Activated naive CD4-positive, alpha-beta T cell treated with Interleukin-2 at 50 U/mL for 16 hours (primary cell): ENCODE measurements at regions not wholly inside any gene's neighbourhood (a gene's known extent, or its start where the extent isn't known, plus 50 kb on each side); places are given as distances from the start of the nearest gene placed in this dataset.

Source experiments
- DNase-seq: peaks from one replicate; pipeline ENCODE4 v3.0.0-alpha.2; 2020

DNA sequence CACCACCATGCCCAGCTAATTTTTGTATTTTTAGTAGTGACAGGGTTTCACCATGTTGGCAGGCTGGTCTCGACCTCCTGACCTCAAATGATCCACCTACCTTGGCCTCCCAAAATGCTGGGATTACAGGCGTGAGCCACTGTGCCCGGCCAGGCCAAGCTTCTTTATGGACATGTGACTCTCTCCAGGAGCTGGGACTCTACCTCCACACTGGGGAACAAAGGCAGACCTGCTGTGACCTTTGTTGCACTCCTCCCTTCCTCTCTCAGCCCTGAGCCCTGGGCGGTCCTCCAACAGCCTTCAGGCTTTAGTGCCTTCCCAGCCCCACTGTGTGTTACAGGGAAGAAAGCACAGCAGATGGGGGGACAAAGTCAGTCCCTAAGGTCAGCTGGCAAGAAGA, 55.0 kb upstream of the DUSP5 start:
- DNase-seq, result no peak

DNA sequence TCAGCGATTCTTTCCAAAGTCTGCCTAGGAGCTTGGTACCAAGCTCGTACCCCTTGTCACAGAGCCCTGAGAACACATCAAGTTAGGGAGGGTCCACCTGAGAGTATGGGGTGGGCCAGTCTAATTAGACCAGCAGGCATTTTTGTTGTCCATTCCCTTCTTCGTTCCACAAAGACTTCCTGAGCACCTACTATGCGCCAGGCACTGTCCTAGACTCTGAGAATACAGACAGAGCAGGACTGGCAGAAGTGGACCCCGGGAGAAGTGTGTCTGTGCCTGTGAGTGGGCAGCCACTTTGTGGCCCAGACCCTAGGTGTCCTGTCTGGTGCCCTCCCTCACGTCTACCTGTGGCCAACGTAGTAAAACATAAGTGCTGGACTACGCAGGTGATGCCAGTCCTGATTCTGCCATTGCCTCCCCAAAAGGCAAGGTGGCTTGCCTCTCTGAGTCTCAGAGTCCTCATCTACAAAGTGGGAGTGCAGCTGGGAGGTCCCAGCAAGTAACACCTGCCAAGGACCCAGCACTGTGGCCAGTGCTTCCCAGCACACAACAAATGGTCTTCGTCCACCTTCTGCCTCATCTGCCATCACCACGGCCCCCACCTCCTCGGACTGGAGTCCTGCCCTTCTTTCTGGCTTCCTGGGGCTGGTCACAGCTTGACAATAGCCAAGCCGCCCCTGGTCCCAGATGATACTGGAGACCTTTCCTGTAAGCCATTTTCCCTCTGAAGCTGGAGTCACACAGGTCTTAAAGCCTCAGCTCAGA, 54.3 kb upstream of the DUSP5 start:
- DNase-seq, result no peak

DNA sequence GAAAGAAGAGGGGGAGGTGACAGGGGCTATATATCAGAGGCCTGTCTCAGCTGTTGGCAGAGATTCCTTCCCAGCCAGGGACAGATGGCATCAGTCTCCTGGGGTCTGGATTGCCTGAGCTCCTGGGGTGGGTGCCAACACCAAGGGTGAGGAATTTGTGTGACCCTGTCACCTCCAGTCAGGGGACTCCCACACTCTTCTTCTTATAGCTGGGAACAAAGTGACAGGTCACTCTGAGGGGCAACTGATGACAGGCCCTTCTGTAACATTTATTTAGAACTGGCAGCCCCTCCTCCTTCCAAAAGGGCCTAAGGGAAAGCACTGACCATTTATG, 53.7 kb upstream of the DUSP5 start:
- no peak for DNase-seq

DNA sequence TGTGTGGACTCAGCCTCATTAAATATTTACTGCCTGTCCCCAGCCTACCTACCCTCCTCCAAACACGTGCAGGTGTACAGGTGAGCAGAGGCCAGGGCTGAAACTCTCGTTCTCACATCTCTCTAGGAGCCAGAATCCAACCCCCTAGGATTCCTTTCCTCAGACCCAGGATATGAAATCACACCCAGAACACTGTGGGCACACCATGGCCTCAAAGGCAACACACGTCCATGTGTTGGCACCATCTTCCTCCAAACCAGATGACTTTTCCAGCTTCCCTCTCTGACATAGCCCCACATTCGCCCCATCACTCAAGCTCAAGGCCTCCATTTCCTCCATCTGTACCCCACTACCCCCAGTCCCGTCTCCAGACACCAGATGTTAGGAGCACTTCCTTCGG, 51.8 kb upstream of the DUSP5 start:
- no peak for DNase-seq

DNA sequence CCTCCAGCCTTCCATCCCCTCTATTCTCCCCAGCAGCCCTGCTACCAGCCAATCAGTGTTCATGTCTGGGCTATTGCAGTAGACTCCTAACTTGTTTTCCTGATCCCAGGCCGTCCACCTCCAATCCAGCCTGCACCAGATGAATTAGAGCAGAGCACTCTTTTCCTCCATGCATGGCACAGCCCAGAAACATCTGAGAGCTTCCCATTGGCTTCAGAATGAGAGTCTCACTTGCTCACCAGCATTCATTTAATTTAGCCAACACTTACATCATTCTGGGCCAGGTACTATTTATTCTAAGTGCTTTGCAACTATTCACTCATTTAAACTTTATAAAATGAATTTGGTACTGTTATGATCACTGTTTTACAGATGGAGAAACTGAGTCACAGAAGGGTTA, 51.4 kb upstream of the DUSP5 start:
- DNase-seq, result no peak

DNA sequence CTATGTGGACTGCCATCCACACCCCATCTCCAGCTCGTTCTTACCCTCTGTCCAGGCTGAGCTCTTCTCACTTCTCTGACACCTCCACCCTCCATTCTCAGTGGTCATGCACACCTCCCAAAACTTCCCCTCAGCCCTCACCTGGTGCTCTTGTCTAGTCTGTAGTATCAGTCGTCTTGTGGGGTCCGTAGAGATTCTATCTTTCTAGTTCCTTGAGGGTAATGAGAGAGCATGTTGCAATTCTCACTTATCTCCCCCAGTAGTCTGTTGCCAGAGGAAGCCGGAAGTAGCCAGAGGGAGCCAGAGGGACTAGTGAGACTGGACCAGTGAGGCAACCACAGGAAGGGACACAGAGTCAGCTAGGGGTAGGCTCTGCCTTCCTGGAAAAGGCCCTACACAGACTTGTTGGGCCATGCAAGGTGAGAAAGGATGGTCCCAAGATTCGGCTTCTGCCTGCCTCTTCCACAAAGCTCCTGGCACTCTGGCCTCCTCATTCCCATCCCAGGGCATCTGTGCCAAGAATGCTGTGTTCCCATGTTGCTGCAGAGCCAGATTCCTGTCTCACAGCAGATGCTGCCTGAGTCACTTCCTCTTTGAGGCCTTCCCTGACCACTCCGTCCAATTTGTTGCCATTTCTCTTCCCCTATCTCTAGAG, 50.6 kb upstream of the DUSP5 start:
- DNase-seq, result no peak

DNA sequence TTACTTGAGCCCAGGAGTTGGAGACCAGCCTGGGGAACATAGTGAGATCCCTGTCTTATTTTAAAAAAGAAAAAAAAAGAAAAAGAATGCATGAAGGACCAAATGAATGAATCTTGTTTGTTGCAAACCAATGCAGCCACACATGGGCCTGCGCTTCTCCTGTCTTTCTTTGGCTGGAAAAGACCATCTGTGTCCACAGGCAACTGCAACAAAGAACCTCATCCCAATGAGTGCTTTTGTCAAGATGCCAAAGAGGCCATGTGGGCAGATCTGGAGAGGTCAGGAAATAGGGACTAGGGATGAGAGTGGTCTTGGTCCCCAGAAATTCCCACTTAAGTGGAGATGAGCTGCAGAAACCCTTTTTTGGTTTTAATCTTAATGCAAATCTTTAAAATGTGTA, 49.8 kb upstream of the DUSP5 start:
- no peak for DNase-seq
